Neural progenitor cell (in vitro differentiated cells): ENCODE measurements at regions not wholly inside any gene's neighbourhood (a gene's known extent, or its start where the extent isn't known, plus 50 kb on each side); places are given as distances from the start of the nearest gene placed in this dataset.

Source experiments
- DNase-seq: peaks from one replicate; pipeline ENCODE4 v3.0.0-alpha.2; 2016; ENCODE audit warnings: low spot score
- H2AFZ ChIP-seq: fragments of 200-600 bp; sonication (generic); replicated peaks from 2 replicates; pipeline ENCODE4 v1.6.1; 2016; ENCODE audit warnings: antibody characterized with exemption
- H3F3A ChIP-seq: fragments of 200-600 bp; sonication (generic); 2 replicates; pipeline ENCODE4 v1.6.1; 2016; ENCODE audit warnings: antibody characterized with exemption, low read depth
- H3K27ac ChIP-seq: fragments of 200-600 bp; sonication (generic); 2 replicates; pipeline ENCODE4 v1.5.1; 2016; ENCODE audit warnings: mild to moderate bottlenecking
- H3K27me3 ChIP-seq: fragments of 200-600 bp; sonication (generic); 2 replicates; pipeline ENCODE4 v1.6.1; 2016; ENCODE audit warnings: mild to moderate bottlenecking, moderate library complexity
- H3K36me3 ChIP-seq: fragments of 200-600 bp; sonication (generic); 2 replicates; pipeline ENCODE4 v1.5.1; 2016
- H3K4me1 ChIP-seq: fragments of 200-600 bp; sonication (generic); 2 replicates; pipeline ENCODE4 v1.6.1; 2016; ENCODE audit warnings: mixed run types
- H3K4me2 ChIP-seq: fragments of 200-600 bp; sonication (generic); 2 replicates; pipeline ENCODE4 v1.6.1; 2016
- H3K4me3 ChIP-seq: fragments of 200-600 bp; sonication (generic); 2 replicates; pipeline ENCODE4 v1.5.1; 2016
- H3K79me2 ChIP-seq: fragments of 200-600 bp; sonication (generic); 2 replicates; pipeline ENCODE4 v1.6.1; 2016; ENCODE audit warnings: low read depth
- H3K9ac ChIP-seq: fragments of 200-600 bp; sonication (generic); 2 replicates; pipeline ENCODE4 v1.6.1; 2016
- H3K9me3 ChIP-seq: fragments of 200-600 bp; sonication (generic); 2 replicates; pipeline ENCODE4 v1.5.1; 2016; ENCODE audit warnings: low read depth
- H4K20me1 ChIP-seq: fragments of 200-600 bp; sonication (generic); 2 replicates; pipeline ENCODE4 v1.6.1; 2016; ENCODE audit warnings: low read depth
- H3K27ac Mint-ChIP-seq: 3 replicates; pipeline ENCODE4 v1.8.0; 2021; ENCODE audit warnings: mixed read lengths
- H3K27me3 Mint-ChIP-seq: 2 replicates; pipeline ENCODE4 v1.8.0; 2022; ENCODE audit warnings: low read depth, mild to moderate bottlenecking, inconsistent platforms, moderate library complexity, mixed read lengths; ENCODE audit not compliant: insufficient read depth
- H3K36me3 Mint-ChIP-seq: 3 replicates; pipeline ENCODE4 v1.8.0; 2021; ENCODE audit warnings: mixed read lengths
- H3K4me1 Mint-ChIP-seq: 3 replicates; pipeline ENCODE4 v1.8.0; 2021; ENCODE audit warnings: mixed read lengths
- H3K4me3 Mint-ChIP-seq: 3 replicates; pipeline ENCODE4 v1.8.0; 2021; ENCODE audit warnings: mild to moderate bottlenecking, moderate library complexity, mixed read lengths
- H3K9me3 Mint-ChIP-seq: 3 replicates; pipeline ENCODE4 v1.8.0; 2020; ENCODE audit warnings: mixed read lengths
- CTCF ChIP-seq: fragments of 200-600 bp; sonication (generic); IDR thresholded peaks from 2 replicates; pipeline ENCODE4 v1.5.1; 2017; ENCODE audit warnings: antibody characterized with exemption, mild to moderate bottlenecking
- EZH2 ChIP-seq: fragments of 200-600 bp; sonication (generic); IDR thresholded peaks from 2 replicates; pipeline ENCODE4 v1.6.1; 2017; ENCODE audit warnings: antibody characterized with exemption, mild to moderate bottlenecking, moderate library complexity
- EZH2phosphoT487 ChIP-seq: fragments of 200-600 bp; sonication (generic); IDR thresholded peaks from 2 replicates; pipeline ENCODE4 v1.6.1; 2017; ENCODE audit warnings: antibody characterized with exemption

- no peaks in the 10 kb centered on the region for H3K36me3 ChIP-seq
- no peaks in the 10 kb centered on the region for H3K9me3 ChIP-seq
- Mint-ChIP-seq H3K36me3 (no peaks in the 10 kb centered on the region), H3K4me3 (no peak overlapping the region), H3K27me3 (no peaks in the 10 kb centered on the region), H3K27ac (no peak overlapping the region), H3K4me1 (no peaks in the 10 kb centered on the region), H3K9me3 (no peaks in the 10 kb centered on the region)
- no peak overlapping the region for H3K9ac ChIP-seq
- H2AFZ ChIP-seq, result no peak overlapping the region
- H4K20me1 ChIP-seq, result no peaks in the 10 kb centered on the region
- no peak overlapping the region for H3K4me3 ChIP-seq
- H3K79me2 ChIP-seq, result no peaks in the 10 kb centered on the region
- H3K4me2 ChIP-seq, result no peak overlapping the region
- H3F3A ChIP-seq, result no peaks in the 10 kb centered on the region
- H3K27me3 ChIP-seq, result no peaks in the 10 kb centered on the region
- no peak overlapping the region for H3K27ac ChIP-seq
- DNase-seq, result no peak
- no peaks in the 10 kb centered on the region for H3K4me1 ChIP-seq
- TF ChIP-seq CTCF (no peak), EZH2 (no peak), EZH2phosphoT487 (no peak)
Measured at GRCh38 chr4:142974328-142974727, 128.2 kb upstream of the INPP4B start.

GRCh38 chr4:142975618-142976017, 129.5 kb upstream of the INPP4B start:
- H3K4me3 Mint-ChIP-seq, result no peak overlapping the region
- Histone ChIP-seq H2AFZ (no peak overlapping the region), H3K9me3 (no peaks in the 10 kb centered on the region), H3K9ac (no peak overlapping the region), H3K36me3 (no peaks in the 10 kb centered on the region), H4K20me1 (no peaks in the 10 kb centered on the region), H3K4me2 (no peak overlapping the region), H3F3A (no peaks in the 10 kb centered on the region), H3K27me3 (no peaks in the 10 kb centered on the region), H3K27ac (no peak overlapping the region), H3K4me1 (no peaks in the 10 kb centered on the region), H3K4me3 (no peak overlapping the region), H3K79me2 (no peaks in the 10 kb centered on the region)
- H3K27ac Mint-ChIP-seq, result no peak overlapping the region
- no peaks in the 10 kb centered on the region for H3K9me3 Mint-ChIP-seq
- no peaks in the 10 kb centered on the region for H3K27me3 Mint-ChIP-seq
- DNase-seq, result no peak
- no peaks in the 10 kb centered on the region for H3K4me1 Mint-ChIP-seq
- TF ChIP-seq CTCF (no peak), EZH2phosphoT487 (no peak), EZH2 (no peak)
- no peaks in the 10 kb centered on the region for H3K36me3 Mint-ChIP-seq

GRCh38 chr4:142976482-142976881, 130.4 kb upstream of the INPP4B start:
- Histone ChIP-seq H3K27me3 (no peaks in the 10 kb centered on the region), H3K4me2 (no peak overlapping the region), H3K27ac (no peak overlapping the region), H4K20me1 (no peaks in the 10 kb centered on the region), H3K79me2 (no peaks in the 10 kb centered on the region), H3K9ac (no peak overlapping the region), H2AFZ (no peak overlapping the region), H3K4me1 (no peaks in the 10 kb centered on the region), H3K9me3 (no peaks in the 10 kb centered on the region), H3K4me3 (no peak overlapping the region), H3K36me3 (no peaks in the 10 kb centered on the region), H3F3A (no peaks in the 10 kb centered on the region)
- no peak for DNase-seq
- TF ChIP-seq EZH2phosphoT487 (no peak), EZH2 (no peak), CTCF (no peak)
- no peaks in the 10 kb centered on the region for H3K4me1 Mint-ChIP-seq
- no peaks in the 10 kb centered on the region for H3K9me3 Mint-ChIP-seq
- no peaks in the 10 kb centered on the region for H3K27me3 Mint-ChIP-seq
- no peak overlapping the region for H3K4me3 Mint-ChIP-seq
- no peaks in the 10 kb centered on the region for H3K36me3 Mint-ChIP-seq
- H3K27ac Mint-ChIP-seq, result no peak overlapping the region

- Histone ChIP-seq H3K79me2 (no peaks in the 10 kb centered on the region), H3K4me1 (no peaks in the 10 kb centered on the region), H3K4me2 (no peak overlapping the region), H2AFZ (no peak overlapping the region), H3K9ac (no peak overlapping the region), H3K27ac (no peak overlapping the region), H4K20me1 (no peaks in the 10 kb centered on the region), H3K27me3 (no peaks in the 10 kb centered on the region), H3K36me3 (no peaks in the 10 kb centered on the region), H3K4me3 (no peak overlapping the region), H3K9me3 (no peaks in the 10 kb centered on the region), H3F3A (no peaks in the 10 kb centered on the region)
- Mint-ChIP-seq H3K36me3 (no peaks in the 10 kb centered on the region), H3K9me3 (no peaks in the 10 kb centered on the region), H3K4me1 (no peaks in the 10 kb centered on the region), H3K27me3 (no peaks in the 10 kb centered on the region), H3K4me3 (no peak overlapping the region), H3K27ac (no peak overlapping the region)
- no peak for TF ChIP-seq EZH2phosphoT487
- no peak for TF ChIP-seq CTCF
- no peak for TF ChIP-seq EZH2
- DNase-seq, result no peak
Measured at GRCh38 chr4:142977182-142977581, 131.1 kb upstream of the INPP4B start.
